SIG-M5 treated with dmso at 0.1 percent for 504 hours (cell line): ENCODE measurements at regions not wholly inside any gene's neighbourhood (a gene's known extent, or its start where the extent isn't known, plus 50 kb on each side); places are given as distances from the start of the nearest gene placed in this dataset.

Source experiments
- DNase-seq: peaks from one replicate; lab custom pipeline; 2025; ENCODE audit not compliant: unreplicated experiment; lab: John Stamatoyannopoulos, UW

- no peak for DNase-seq
These were observed 720.5 kb upstream of the ALCAM start for GRCh38 chr3:104646196-104646595.

DNA sequence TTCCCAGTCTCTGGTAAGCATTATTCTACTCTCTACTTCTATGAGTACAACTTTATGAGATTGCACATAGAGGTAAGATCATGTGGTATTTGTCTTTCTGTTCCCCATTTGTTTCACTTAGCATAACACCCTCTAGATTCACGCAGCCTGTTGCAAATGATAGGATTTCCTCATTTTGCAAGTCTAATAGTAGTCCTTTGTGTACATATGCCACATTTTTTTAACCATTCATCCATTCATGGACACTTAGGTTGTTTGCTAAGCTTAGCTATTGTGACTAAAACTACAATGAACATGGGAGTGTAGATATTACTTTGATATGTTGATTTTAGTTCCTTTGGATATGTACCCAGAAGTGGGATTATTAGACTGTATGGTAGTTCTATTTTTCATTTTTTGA is 717.9 kb upstream of the ALCAM start:
- peak; percentile 29 for DNase-seq

DNA sequence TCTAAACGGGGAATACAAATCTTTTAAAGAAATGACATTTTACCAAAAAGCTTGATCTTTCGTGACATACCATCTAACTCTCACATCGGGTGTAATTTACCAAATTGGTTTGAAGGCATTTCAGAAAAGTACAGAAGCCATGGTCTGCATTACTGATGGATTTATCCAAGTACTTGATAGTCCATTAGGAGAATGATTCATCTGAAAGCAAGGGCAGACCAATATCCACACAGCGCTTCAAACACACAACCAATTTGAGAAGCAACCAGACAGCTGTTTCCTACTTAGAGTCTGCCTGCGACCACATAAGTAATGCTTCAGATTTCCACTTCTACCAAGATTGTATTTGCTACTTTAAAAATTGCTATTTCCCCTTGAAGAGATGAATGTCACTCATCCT is 697.6 kb upstream of the ALCAM start:
- no peak for DNase-seq

DNA sequence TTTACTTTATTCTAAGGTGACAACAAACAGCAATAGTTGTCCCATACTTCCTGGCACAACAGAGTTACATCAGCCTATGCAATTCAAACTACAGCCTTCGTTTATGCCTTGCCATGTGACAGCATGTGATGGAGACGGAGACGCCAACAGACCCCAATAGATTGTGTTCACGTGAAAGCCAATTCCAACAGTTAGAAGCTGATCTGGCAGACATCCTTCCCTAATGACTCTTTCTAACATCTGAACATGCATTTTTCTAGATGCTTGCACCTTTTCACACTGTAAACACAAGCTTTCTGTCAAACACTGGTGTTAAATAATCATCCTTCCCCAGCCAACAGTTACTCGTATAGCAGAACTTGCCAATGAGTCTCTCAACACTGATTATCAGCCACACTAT is 694.4 kb upstream of the ALCAM start:
- DNase-seq = no peak

- no peak for DNase-seq
These were observed 692.7 kb upstream of the ALCAM start for GRCh38 chr3:104673981-104674380.

DNA sequence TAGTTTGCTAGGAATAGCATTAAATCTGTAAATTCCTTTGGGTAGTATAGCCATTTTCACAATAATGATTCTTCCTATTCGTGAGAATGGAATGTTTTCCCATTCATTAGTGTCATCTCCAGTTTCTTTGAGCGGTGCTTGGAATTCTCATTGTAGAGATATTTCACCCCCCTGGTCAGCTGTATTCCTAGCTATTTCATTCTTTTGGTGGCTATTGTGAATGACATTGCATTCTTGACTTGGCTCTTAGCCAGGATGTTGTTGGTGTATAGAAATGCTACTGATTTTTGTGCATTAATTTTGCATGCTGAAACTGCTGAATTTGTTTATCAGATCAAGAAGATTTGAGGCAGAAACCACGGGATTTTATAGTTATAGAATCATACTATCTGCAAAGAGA is 690.5 kb upstream of the ALCAM start:
- no peak for DNase-seq

GRCh38 chr3:104677932-104678331 is 688.8 kb upstream of the ALCAM start:
- no peak for DNase-seq

DNA sequence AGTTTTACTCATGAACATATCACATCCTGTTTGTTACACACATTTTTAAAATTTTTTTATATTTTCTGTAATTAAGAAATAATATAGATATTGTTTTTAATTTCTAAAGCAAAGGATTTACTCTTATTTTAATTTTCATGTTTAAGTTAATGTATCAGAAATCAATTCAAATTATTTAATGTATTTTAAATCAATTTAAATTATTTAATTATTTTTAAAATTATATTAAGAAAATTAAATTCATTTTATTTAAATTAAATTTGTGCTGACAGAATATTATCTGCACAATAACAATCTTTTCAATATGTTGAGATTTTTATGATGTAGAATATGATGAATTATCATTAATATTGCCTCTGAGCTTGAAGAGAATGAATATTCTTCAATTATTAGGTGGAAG is 681.2 kb upstream of the ALCAM start:
- DNase-seq = no peak

- no peak for DNase-seq
These were observed 679.3 kb upstream of the ALCAM start for GRCh38 chr3:104687362-104687761.

GRCh38 chr3:104696470-104696869 is 670.2 kb upstream of the ALCAM start:
- DNase-seq = no peak

DNA sequence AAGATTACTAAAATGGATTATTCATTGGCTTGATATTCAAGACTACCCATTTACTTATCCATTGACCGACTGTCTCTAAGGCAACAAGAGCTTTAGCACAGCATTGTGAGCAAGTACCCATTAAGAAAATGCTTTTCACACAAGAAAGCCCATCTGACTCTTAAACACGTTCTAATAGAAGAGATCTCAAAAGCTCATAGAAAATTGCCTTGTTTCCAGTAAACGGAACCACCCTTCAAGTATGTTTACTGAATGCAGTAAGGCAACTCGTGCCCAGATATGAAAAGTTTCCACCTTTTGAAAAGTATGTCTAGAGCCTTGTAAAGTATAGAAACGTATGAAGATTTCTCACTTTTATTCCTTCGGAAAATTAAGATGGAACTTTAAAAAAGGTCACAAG is 655.3 kb upstream of the ALCAM start:
- no peak for DNase-seq

DNA sequence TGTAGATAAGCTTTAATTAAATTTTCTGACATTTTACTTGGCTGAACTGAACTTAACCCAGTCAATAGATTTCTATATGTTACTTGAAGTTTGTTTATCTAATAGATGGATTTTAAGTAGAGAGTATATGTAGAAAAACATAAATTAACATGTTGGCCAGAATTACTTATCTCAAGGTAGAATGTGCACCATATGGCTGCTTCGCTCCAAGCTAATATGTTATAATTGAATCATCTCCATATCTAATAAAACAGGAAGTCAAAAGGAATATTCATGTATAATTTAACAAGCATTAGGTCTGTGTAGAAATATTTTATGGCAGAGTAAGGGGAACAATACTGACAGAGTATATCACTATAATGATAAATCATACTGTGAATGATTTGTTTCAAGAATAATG is 650.7 kb upstream of the ALCAM start:
- DNase-seq = no peak

GRCh38 chr3:104717828-104718196 is 648.9 kb upstream of the ALCAM start:
- no peak for DNase-seq

DNA sequence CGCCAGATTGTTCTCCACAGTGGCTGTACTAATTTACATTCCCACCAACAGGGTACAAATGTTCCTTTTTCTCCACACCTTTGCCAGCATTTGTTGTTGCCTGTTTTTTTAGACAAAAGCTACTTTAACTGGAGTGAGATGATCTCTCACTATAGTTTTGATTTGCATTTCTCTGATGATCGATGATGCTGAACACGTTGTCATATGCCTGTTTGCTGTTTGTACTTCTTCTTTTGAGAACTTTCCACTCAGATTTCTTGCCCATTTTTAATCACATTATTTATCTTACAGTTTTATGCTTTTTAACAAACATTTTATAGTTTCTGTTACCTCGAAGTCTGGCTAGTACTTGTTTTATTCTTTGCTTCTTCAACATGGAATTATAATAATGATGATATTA is 643.7 kb upstream of the ALCAM start:
- no peak for DNase-seq

DNA sequence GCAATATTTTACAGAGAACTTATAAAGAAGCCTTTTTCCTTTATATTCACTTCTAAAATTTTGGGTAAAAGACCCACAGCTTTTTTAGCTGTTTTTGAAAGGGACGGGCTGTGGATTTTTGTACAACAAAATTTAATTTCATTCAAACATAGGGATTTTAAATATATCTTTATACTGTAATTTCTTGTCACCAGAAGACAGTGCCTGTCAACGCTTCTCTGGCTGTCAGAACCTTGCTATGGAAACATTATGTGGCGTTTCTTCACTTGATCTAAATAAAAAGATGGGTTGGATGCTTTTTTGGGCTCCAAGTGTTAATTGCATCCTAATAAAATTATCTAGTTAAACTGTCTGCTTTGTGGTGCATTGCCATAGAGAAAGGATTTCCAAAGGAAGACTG is 635.6 kb upstream of the ALCAM start:
- DNase-seq = no peak

- DNase-seq = no peak
These were observed 632.1 kb upstream of the ALCAM start for GRCh38 chr3:104734627-104735026.

DNA sequence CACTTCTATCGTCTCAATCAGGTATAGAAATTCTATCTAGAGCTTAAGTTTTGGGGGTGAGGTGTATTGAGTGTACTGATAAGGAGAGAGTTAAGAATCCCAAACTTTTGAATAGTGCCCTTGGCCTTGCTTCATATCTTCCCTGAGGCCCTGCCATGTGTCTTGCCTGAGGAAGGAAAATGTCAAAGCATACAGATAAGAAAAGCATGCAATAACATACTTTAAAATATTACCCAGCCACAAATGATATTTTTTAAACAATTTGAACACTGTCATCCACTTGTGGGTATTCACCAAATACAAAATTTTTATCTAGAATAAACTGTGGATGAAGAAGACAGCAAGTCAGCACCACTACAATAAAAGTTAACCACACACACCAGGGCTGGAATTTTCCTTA is 631.0 kb upstream of the ALCAM start:
- DNase-seq = no peak

DNA sequence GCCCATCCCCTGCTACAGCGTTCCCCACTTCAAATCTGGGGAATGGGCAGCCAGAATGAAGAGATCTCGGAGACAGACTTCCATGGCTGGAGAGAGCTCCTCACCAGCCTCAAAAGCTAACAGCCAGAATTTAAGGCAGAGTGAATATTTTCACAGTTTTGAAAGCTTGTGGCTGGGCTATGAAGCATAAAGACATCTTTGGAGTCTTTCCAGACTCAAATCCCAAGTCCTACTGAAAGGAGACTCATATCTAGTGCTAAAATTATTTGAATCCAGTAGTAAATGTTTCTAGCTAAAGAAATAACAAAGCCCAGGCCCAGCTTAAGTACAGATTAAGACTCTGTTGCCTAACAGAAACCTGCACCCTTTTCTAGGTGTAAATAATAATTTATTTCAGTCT is 628.4 kb upstream of the ALCAM start:
- DNase-seq = no peak

DNA sequence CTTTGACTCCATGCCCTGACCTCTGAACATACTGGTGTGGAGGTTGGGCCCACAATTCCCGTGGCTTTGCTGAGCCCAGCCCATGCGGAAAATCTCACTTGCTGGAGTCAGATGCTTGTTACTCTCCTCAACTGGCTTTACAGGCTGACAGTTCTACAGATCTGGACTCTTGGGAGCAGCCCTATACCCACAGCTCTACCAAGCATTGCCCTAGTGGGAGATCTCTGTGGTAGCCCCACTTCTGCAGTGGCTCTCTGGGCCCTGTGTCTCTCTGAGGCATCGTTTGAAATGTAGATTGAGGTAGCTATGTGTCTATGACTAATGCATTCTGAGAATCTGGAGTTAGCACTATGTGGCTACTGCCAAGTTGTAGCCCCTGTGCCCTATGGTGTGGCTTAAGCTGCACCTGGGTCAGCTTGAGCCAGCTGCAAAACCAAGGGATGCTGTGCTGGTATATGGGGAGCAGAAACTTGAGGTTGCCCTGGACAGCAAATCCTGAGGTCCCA is 625.8 kb upstream of the ALCAM start:
- DNase-seq = no peak

- no peak for DNase-seq
These were observed 624.7 kb upstream of the ALCAM start for GRCh38 chr3:104742044-104742443.

DNA sequence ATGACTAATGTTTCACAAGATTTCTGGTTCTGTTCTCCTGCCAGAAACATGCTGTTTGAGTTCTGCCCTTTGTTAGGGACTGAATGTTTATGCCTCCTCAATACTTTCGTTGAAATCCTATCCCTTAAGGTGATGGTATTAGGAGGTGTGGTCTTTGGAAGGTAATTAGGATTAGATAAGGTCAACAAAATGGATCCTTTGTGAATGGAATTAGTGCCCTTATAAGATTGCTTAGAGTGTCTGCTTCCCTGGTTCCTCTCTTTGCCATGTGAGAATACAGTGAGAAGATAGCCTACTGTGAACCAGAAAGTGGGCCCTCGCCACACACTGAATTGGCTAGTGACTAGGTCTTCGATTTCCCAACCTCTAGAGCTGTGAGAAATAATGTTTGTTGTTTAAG is 621.4 kb upstream of the ALCAM start:
- no peak for DNase-seq

- DNase-seq = no peak
These were observed 620.7 kb upstream of the ALCAM start for GRCh38 chr3:104746056-104746455.

DNA sequence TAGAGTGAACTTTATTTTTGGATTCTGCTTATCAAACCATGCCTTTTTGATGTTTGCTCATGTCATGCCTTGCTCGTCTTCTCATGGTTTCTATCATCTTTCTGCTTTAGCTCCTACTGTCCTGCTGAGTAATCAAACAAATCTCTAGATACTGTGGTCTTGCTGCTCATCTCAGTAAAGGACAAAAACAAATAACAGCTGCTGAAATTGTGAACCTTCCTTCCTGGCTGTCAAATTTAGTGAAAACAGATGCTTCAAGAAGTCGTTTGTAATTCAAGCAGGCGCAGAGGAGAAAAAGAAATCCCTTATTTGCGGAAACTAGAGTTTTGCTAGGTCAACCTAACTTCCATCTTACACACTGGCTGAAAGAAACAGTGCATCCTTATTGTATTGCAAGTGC is 616.1 kb upstream of the ALCAM start:
- DNase-seq = no peak

DNA sequence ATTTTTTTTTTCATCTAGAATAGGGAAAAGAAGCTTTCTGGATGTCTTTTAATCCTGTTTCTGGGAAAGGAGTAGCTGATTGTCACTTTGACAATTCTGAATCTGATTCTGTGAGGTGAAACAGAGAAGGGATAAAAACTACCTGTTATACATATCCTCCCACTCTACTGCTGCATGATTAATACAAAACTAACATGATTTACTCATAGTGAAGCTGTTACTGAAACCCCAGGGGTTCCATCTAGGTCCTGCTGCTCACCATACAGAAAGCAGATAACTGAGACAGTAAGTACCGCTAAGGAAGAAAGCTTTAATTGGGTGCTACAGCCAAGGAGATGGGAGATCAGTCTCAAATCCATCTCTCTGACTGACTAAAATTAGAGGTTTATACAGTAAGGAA is 610.9 kb upstream of the ALCAM start:
- no peak for DNase-seq
